GM12878 (cell line): ENCODE measurements at regions not wholly inside any gene's neighbourhood (a gene's known extent, or its start where the extent isn't known, plus 50 kb on each side); places are given as distances from the start of the nearest gene placed in this dataset.

Source experiments
- ATAC-seq: fragments of 200-7000 bp; cut with Tn5 transposase; 3 replicates; pipeline ENCODE4 v1.9.1; 2020; ENCODE audit warnings: mild to moderate bottlenecking, moderate library complexity
- BruUV-seq: library from RNA; stranded (reverse); fragments of 400-500 nt; replicated peaks from 2 replicates; lab custom pipeline; 2021; lab: Mats Ljungman, UMichigan
- CTCF ChIA-PET: fragments of 300-600 bp; sonication (Branson Sonifier 250); formaldehyde crosslinking; extraction: SDS; loops from one replicate; lab custom pipeline; 2021; ENCODE audit warnings: inconsistent platforms; lab: Yijun Ruan, JAX
- POLR2A ChIA-PET: fragments of 350-600 bp; formaldehyde crosslinking; extraction: SDS; loops from one replicate; lab custom pipeline; 2021; ENCODE audit warnings: inconsistent platforms; lab: Charles Lee
- RAD21 ChIA-PET: fragments of 300-600 bp; sonication (Branson Sonifier 250); formaldehyde crosslinking; loops from one replicate; lab custom pipeline; 2023; ENCODE audit warnings: antibody characterized with exemption; ENCODE audit not compliant: unreplicated experiment; lab: Charles Lee
- SMC1A ChIA-PET: fragments of 300-600 bp; sonication (Branson Sonifier 250); formaldehyde crosslinking; loops from one replicate; lab custom pipeline; 2023; ENCODE audit not compliant: unreplicated experiment, uncharacterized antibody; lab: Charles Lee
- DNase-seq: peaks from one replicate; pipeline ENCODE4 v3.0.0-alpha.2; 2011; ENCODE audit warnings: low read depth, low spot score
- FAIRE-seq: peaks from 3 replicates; lab custom pipeline; 2011; peaks lifted over from hg19 to GRCh38; lab: Jason Lieb, UNC
- H2AFZ ChIP-seq: 2 replicates; pipeline ENCODE4 v1.6.0; 2011; ENCODE audit warnings: low read depth, low read length, control low read depth; ENCODE audit not compliant: control insufficient read depth
- H3K27ac ChIP-seq: 2 replicates; pipeline ENCODE4 v1.5.1; 2011; ENCODE audit warnings: control low read depth; ENCODE audit not compliant: control insufficient read depth, insufficient read depth
- H3K27me3 ChIP-seq, 2 experiments: replicated peaks in 1 of 2; 2 replicates each; pipeline versions ENCODE4 v1.6.0 to v1.6.1; 2011; ENCODE audit warnings: low read length in 1 of 2; ENCODE audit not compliant: control insufficient read depth in 2 of 2, insufficient read depth in 2 of 2
- H3K36me3 ChIP-seq, 2 experiments: 2 replicates each; pipeline ENCODE4 v1.5.1; 2011; ENCODE audit warnings: low read length in 1 of 2; ENCODE audit not compliant: control insufficient read depth in 2 of 2, insufficient read depth in 2 of 2
- H3K4me1 ChIP-seq: 2 replicates; pipeline ENCODE4 v1.6.1; 2011; ENCODE audit warnings: mild to moderate bottlenecking, low read length, moderate library complexity, mixed read lengths; ENCODE audit not compliant: control insufficient read depth, insufficient read depth
- H3K4me2 ChIP-seq: 2 replicates; pipeline ENCODE4 v1.6.0; 2011; ENCODE audit warnings: control low read depth; ENCODE audit not compliant: control insufficient read depth, insufficient read depth
- H3K4me3 ChIP-seq: fragments of 200-600 bp; sonication (generic); 2 replicates; pipeline ENCODE4 v1.5.1; 2016
- H3K79me2 ChIP-seq: 2 replicates; pipeline ENCODE4 v1.6.0; 2011; ENCODE audit warnings: low read length; ENCODE audit not compliant: control insufficient read depth, insufficient read depth
- H3K9ac ChIP-seq: 2 replicates; pipeline ENCODE4 v1.8.0; 2011; ENCODE audit warnings: low read length, control low read depth, mixed read lengths; ENCODE audit not compliant: control insufficient read depth, insufficient read depth
- H3K9me3 ChIP-seq: replicated peaks from 3 replicates; pipeline ENCODE4 v1.5.1; 2011; ENCODE audit warnings: mild to moderate bottlenecking, low read length; ENCODE audit not compliant: control insufficient read depth, insufficient read depth
- H4K20me1 ChIP-seq: 2 replicates; pipeline ENCODE4 v1.6.0; 2011; ENCODE audit not compliant: control insufficient read depth, insufficient read depth
- KAT2A ChIP-seq: conservative IDR thresholded peaks from 2 replicates; pipeline ENCODE4 v1.6.1; 2011; ENCODE audit warnings: low read depth, low read length; ENCODE audit not compliant: control insufficient read depth
- MTA3 ChIP-seq: IDR thresholded peaks from 2 replicates; pipeline ENCODE4 v1.6.1; 2012; ENCODE audit warnings: low read length, inconsistent platforms, borderline replicate concordance
- MYB ChIP-seq: fragments of 150-350 bp; IDR thresholded peaks from 2 replicates; pipeline ENCODE4 v1.6.1; 2014; ENCODE audit warnings: mild to moderate bottlenecking, low read depth, low read length, borderline replicate concordance
- POLR2AphosphoS5 ChIP-seq: IDR thresholded peaks from 2 replicates; pipeline ENCODE4 v1.6.1; 2011; ENCODE audit warnings: mild to moderate bottlenecking, low read length, inconsistent platforms
- RAD51 ChIP-seq: fragments of 450-650 bp; IDR thresholded peaks from 2 replicates; pipeline ENCODE4 v1.6.1; 2016; ENCODE audit warnings: moderate library complexity, mild to moderate bottlenecking, inconsistent platforms
- SMARCA5 ChIP-seq: fragments of 450-650 bp; IDR thresholded peaks from 2 replicates; pipeline ENCODE4 v1.6.1; 2017; ENCODE audit warnings: mild to moderate bottlenecking
- SUZ12 ChIP-seq: fragments of 200-600 bp; sonication (generic); IDR thresholded peaks from one replicate; pipeline ENCODE4 v1.6.1; 2018; ENCODE audit warnings: antibody characterized with exemption, mild to moderate bottlenecking; ENCODE audit not compliant: unreplicated experiment
- TARDBP ChIP-seq: IDR thresholded peaks from 2 replicates; pipeline ENCODE4 v1.6.1; 2016; ENCODE audit warnings: borderline replicate concordance
- YY1 ChIP-seq: IDR thresholded peaks from 2 replicates; pipeline ENCODE4 v1.6.1; 2011; ENCODE audit warnings: low read depth, mild to moderate bottlenecking, low read length
- ZBTB33 ChIP-seq: fragments of 450-650 bp; IDR thresholded peaks from 2 replicates; pipeline ENCODE4 v1.6.1; 2017; ENCODE audit warnings: mild to moderate bottlenecking
- ZNF217 ChIP-seq: fragments of 450-650 bp; IDR thresholded peaks from 2 replicates; pipeline ENCODE4 v1.6.1; 2017; ENCODE audit warnings: antibody characterized with exemption, mild to moderate bottlenecking
- WGBS: methylation state at CpG from one replicate; pipeline ENCODE4 v1.1.6; 2016; ENCODE audit warnings: low lambda C conversion rate; ENCODE audit not compliant: insufficient replicate concordance, insufficient coverage; ENCODE audit errors: missing lambda C conversion rate; 5-methylcytosine and 5-hydroxymethylcytosine counted together
- in situ Hi-C: fragments of 300-500 bp; cut with MboI; formaldehyde crosslinking; loops from 9 replicates; pipeline ENCODE4 v1.14.3; 2018; ENCODE audit warnings: mixed read lengths
- intact Hi-C: fragments of 100-400 bp; cut with micrococcal nuclease; formaldehyde crosslinking; loops from one replicate; pipeline ENCODE4 v1.14.2; 2022; ENCODE audit not compliant: unreplicated experiment

DNA sequence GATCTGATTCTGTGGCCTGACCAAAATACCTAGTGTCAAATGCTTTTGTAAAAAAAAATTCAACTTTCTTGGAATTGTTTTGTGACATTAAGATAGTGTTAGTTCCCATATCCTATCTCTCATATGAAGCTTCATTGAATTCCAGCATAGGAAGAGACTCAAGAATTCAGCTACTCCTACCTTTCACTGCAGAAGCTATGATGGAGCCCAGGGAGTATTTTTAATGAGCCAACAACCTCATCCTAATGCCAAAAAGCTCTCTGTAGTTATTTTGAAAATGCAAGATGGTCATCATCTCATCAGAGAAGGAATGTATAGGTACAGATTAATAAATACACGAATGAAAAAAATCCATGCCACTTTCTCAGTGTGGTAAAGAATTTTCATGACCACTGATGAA is 431.2 kb upstream of the SGCG start:
- ChIA-PET POLR2A (no interaction called here), SMC1A (interaction anchor here (0.6 kb wide), 1 partner anchor 1112 kb away, joined by 3 read pairs; no protein-coding TSS in a partner anchor), CTCF (interaction anchor here (1.2 kb wide), 1 partner anchor 15 kb away, joined by 3 read pairs; no protein-coding TSS in a partner anchor), RAD21 (no interaction called here)
- no peaks in the 10 kb centered on the region for H3K4me1 ChIP-seq
- DNase-seq (no peak), ATAC-seq (no peak), FAIRE-seq (no peak)
- WGBS, result 0% methylated on average over 1 of the region's 1 CpG
- no peaks in the 10 kb centered on the region for H3K27me3 ChIP-seq
- H3K4me2 ChIP-seq, result no peak overlapping the region
- H3K4me3 ChIP-seq, result no peak overlapping the region
- H3K9ac ChIP-seq, result no peak overlapping the region
- TF ChIP-seq MTA3 (no peak), MYB (no peak), KAT2A (no peak), RAD51 (no peak), SUZ12 (no peak), YY1 (no peak), TARDBP (no peak), ZNF217 (no peak), POLR2AphosphoS5 (no peak), SMARCA5 (no peak), ZBTB33 (no peak)
- H3K79me2 ChIP-seq, result no peaks in the 10 kb centered on the region
- H3K9me3 ChIP-seq, result no peaks in the 10 kb centered on the region
- in situ Hi-C loops (no loop called here), intact Hi-C loops (loop anchor here (10.0 kb wide), 1 partner anchor 1115 kb away; no protein-coding TSS in a partner anchor)
- no peak overlapping the region for H2AFZ ChIP-seq
- no peak overlapping the region for H3K27ac ChIP-seq
- no TSS peak for BruUV-seq
- H3K36me3 ChIP-seq, result no peaks in the 10 kb centered on the region
- H4K20me1 ChIP-seq, result no peaks in the 10 kb centered on the region
